HL-60 (cell line): ENCODE measurements at regions not wholly inside any gene's neighbourhood (a gene's known extent, or its start where the extent isn't known, plus 50 kb on each side); places are given as distances from the start of the nearest gene placed in this dataset.

Experiments
- DNase-seq, 2 experiments: peaks; one replicate each; pipeline ENCODE4 v3.0.0-alpha.2; 2010 to 2020; ENCODE audit warnings: low read depth in 1 of 2, low spot score in 1 of 2
- H3K27ac ChIP-seq: fragments of 250-450 bp; sonication (Bioruptor Pico); replicated peaks from 2 replicates; pipeline ENCODE4 v1.5.1; 2020; ENCODE audit warnings: mild to moderate bottlenecking, moderate library complexity
- H3K27me3 ChIP-seq: fragments of 250-450 bp; sonication (Bioruptor Pico); 2 replicates; pipeline ENCODE4 v1.5.1; 2021; ENCODE audit warnings: mild to moderate bottlenecking, moderate library complexity; ENCODE audit not compliant: insufficient read depth, poor library complexity, severe bottlenecking
- H3K4me3 ChIP-seq: replicated peaks from 2 replicates; pipeline ENCODE4 v1.5.1; 2011; ENCODE audit warnings: mild to moderate bottlenecking, control low read depth, low read length; ENCODE audit not compliant: insufficient read depth
- CTCF ChIP-seq: IDR thresholded peaks from one replicate; pipeline ENCODE4 v1.5.1; 2011; ENCODE audit warnings: low read length, control low read depth, inconsistent platforms; ENCODE audit not compliant: insufficient read depth
- GABPA ChIP-seq: IDR thresholded peaks from 2 replicates; pipeline ENCODE4 v1.6.1; 2012; ENCODE audit warnings: low read depth
- POLR2AphosphoS5 ChIP-seq: IDR thresholded peaks from 2 replicates; pipeline ENCODE4 v1.6.1; 2012; ENCODE audit warnings: low read depth
- REST ChIP-seq: IDR thresholded peaks from 2 replicates; pipeline ENCODE4 v1.6.1; 2012; ENCODE audit warnings: low read depth; ENCODE audit not compliant: insufficient replicate concordance
- SPI1 ChIP-seq: IDR thresholded peaks from 2 replicates; pipeline ENCODE4 v1.6.1; 2012; ENCODE audit warnings: low read depth, mild to moderate bottlenecking, borderline replicate concordance

- H3K27ac ChIP-seq, result no peak overlapping the region
These were observed 196.3 kb upstream of the GATB start for GRCh38 chr4:151957153-151957552.

GRCh38 chr4:151955721-151956380, 195.0 kb upstream of the GATB start:
- no peak overlapping the region for H3K27ac ChIP-seq
- no peak for DNase-seq
- TF ChIP-seq GABPA (no peak), POLR2AphosphoS5 (no peak), SPI1 (no peak), CTCF (no peak), REST (no peak)
- H3K27me3 ChIP-seq, result no peaks in the 10 kb centered on the region
- H3K4me3 ChIP-seq, result no peak overlapping the region

More at GRCh38 chr4:151957153-151957552, 196.3 kb upstream of the GATB start:
- Histone ChIP-seq H3K27me3 (no peaks in the 10 kb centered on the region), H3K4me3 (no peak overlapping the region)
- TF ChIP-seq POLR2AphosphoS5 (no peak), REST (no peak)
- DNase-seq, result no peak

- Histone ChIP-seq H3K27ac (no peak overlapping the region), H3K27me3 (no peaks in the 10 kb centered on the region), H3K4me3 (no peak overlapping the region)
- TF ChIP-seq CTCF, result no peak
- no peak for TF ChIP-seq GABPA
- no peak for TF ChIP-seq POLR2AphosphoS5
- TF ChIP-seq SPI1, result no peak
- no peak for TF ChIP-seq REST
- no peak for DNase-seq
These were observed 193.1 kb upstream of the GATB start for GRCh38 chr4:151953795-151954372.
